Naive B cell (primary cell): ENCODE measurements at regions not wholly inside any gene's neighbourhood (a gene's known extent, or its start where the extent isn't known, plus 50 kb on each side); places are given as distances from the start of the nearest gene placed in this dataset.
A peak's percentile ranks its signal among the peaks of the same experiment; 100 is the strongest.

Source experiments
- ATAC-seq, 2 donors: fragments of 150-1000 bp; cut with Tn5 transposase; 2 replicates each; pipeline ENCODE4 v1.10.0; 2021; ENCODE audit warnings: low read depth in 2 of 2, mild to moderate bottlenecking in 2 of 2, moderate library complexity in 2 of 2
- DNase-seq: peaks from one replicate; pipeline ENCODE4 v3.0.0; 2022
- H3K27ac Mint-ChIP-seq, 6 donors: one replicate each; pipeline ENCODE4 v1.8.0; 2020 to 2022; ENCODE audit warnings: mild to moderate bottlenecking in 6 of 6, mixed read lengths in 6 of 6, moderate library complexity in 5 of 6, inconsistent platforms in 2 of 6
- H3K27me3 Mint-ChIP-seq, 3 donors: one replicate each; pipeline ENCODE4 v1.8.0; 2021 to 2022; ENCODE audit warnings: mixed read lengths in 3 of 3, mild to moderate bottlenecking in 1 of 3
- H3K36me3 Mint-ChIP-seq, 2 donors: one replicate each; pipeline ENCODE4 v1.8.0; 2020 to 2022; ENCODE audit warnings: mixed read lengths in 2 of 2, inconsistent platforms in 1 of 2, mild to moderate bottlenecking in 1 of 2
- H3K4me1 Mint-ChIP-seq, 3 donors: one replicate each; pipeline ENCODE4 v1.8.0; 2020 to 2022; ENCODE audit warnings: mixed read lengths in 3 of 3, inconsistent platforms in 1 of 3, mild to moderate bottlenecking in 1 of 3, moderate library complexity in 1 of 3
- H3K4me3 Mint-ChIP-seq, 8 donors: one replicate each; pipeline ENCODE4 v1.8.0; 2020 to 2022; ENCODE audit warnings: mild to moderate bottlenecking in 8 of 8, mixed read lengths in 8 of 8, moderate library complexity in 8 of 8, inconsistent platforms in 2 of 8
- H3K9me3 Mint-ChIP-seq, 7 donors: one replicate each; pipeline ENCODE4 v1.8.0; 2020 to 2022; ENCODE audit warnings: mixed read lengths in 7 of 7, mild to moderate bottlenecking in 5 of 7, inconsistent platforms in 2 of 7, moderate library complexity in 1 of 7

- no peaks in the 10 kb centered on the region for H3K36me3 Mint-ChIP-seq
- peaks cover 0 to 20% (median 11%) of the 10 kb centered on the region in 7 donors for H3K9me3 Mint-ChIP-seq
- ATAC-seq (no peak), DNase-seq (no peak)
- no peaks in the 10 kb centered on the region for H3K4me1 Mint-ChIP-seq
- no peak overlapping the region for H3K27ac Mint-ChIP-seq
- no peak overlapping the region for H3K4me3 Mint-ChIP-seq
- peaks cover 0 to 11% (median 8%) of the 10 kb centered on the region in 3 donors for H3K27me3 Mint-ChIP-seq
Observed at GRCh38 chr3:36232797-36233489, 147.4 kb upstream of the STAC start.

GRCh38 chr3:36244728-36245127, 135.6 kb upstream of the STAC start:
- ATAC-seq, result no peak
- Mint-ChIP-seq H3K9me3 (peaks cover 0 to 8% (median 0%) of the 10 kb centered on the region in 7 donors), H3K27ac (no peak overlapping the region), H3K36me3 (no peaks in the 10 kb centered on the region), H3K4me1 (no peaks in the 10 kb centered on the region), H3K27me3 (no peaks in the 10 kb centered on the region), H3K4me3 (no peak overlapping the region)
- no peak for DNase-seq

GRCh38 chr3:36248374-36248773, 131.9 kb upstream of the STAC start:
- no peak overlapping the region for H3K4me3 Mint-ChIP-seq
- peaks cover 0 to 9% of the 10 kb centered on the region in 2 donors for H3K36me3 Mint-ChIP-seq
- no peak for ATAC-seq
- H3K27ac Mint-ChIP-seq, result no peak overlapping the region
- H3K9me3 Mint-ChIP-seq, result peaks cover 6 to 24% (median 13%) of the 10 kb centered on the region in 7 donors
- H3K4me1 Mint-ChIP-seq, result no peaks in the 10 kb centered on the region
- DNase-seq, result no peak
- no peaks in the 10 kb centered on the region for H3K27me3 Mint-ChIP-seq

GRCh38 chr3:36250191-36250590, 130.1 kb upstream of the STAC start:
- Mint-ChIP-seq H3K27ac (no peak overlapping the region), H3K4me1 (no peaks in the 10 kb centered on the region), H3K9me3 (peaks cover 11 to 30% (median 17%) of the 10 kb centered on the region in 7 donors), H3K36me3 (peaks cover 0 to 9% of the 10 kb centered on the region in 2 donors), H3K4me3 (no peak overlapping the region), H3K27me3 (no peaks in the 10 kb centered on the region)
- DNase-seq, result no peak
- no peak for ATAC-seq

- H3K27ac Mint-ChIP-seq, result no peak overlapping the region
- DNase-seq (no peak), ATAC-seq (no peak)
- peaks cover 0 to 6% of the 10 kb centered on the region in 2 donors for H3K36me3 Mint-ChIP-seq
- H3K4me3 Mint-ChIP-seq, result no peak overlapping the region
- H3K4me1 Mint-ChIP-seq, result no peaks in the 10 kb centered on the region
- H3K9me3 Mint-ChIP-seq, result peaks cover 5 to 22% (median 10%) of the 10 kb centered on the region in 7 donors
- H3K27me3 Mint-ChIP-seq, result no peaks in the 10 kb centered on the region
Observed at GRCh38 chr3:36257158-36257852, 123.0 kb upstream of the STAC start.

GRCh38 chr3:36258421-36258820, 121.9 kb upstream of the STAC start:
- Mint-ChIP-seq H3K27me3 (no peaks in the 10 kb centered on the region), H3K27ac (no peak overlapping the region), H3K4me3 (no peak overlapping the region), H3K9me3 (peaks cover 0 to 21% (median 8%) of the 10 kb centered on the region in 7 donors), H3K4me1 (no peaks in the 10 kb centered on the region), H3K36me3 (no peaks in the 10 kb centered on the region)
- DNase-seq (no peak), ATAC-seq (no peak)

- no peaks in the 10 kb centered on the region for H3K36me3 Mint-ChIP-seq
- H3K4me3 Mint-ChIP-seq, result no peak overlapping the region
- ATAC-seq (no peak), DNase-seq (no peak)
- H3K4me1 Mint-ChIP-seq, result no peaks in the 10 kb centered on the region
- H3K9me3 Mint-ChIP-seq, result peaks cover 0 to 19% (median 5%) of the 10 kb centered on the region in 7 donors
- no peak overlapping the region for H3K27ac Mint-ChIP-seq
- no peaks in the 10 kb centered on the region for H3K27me3 Mint-ChIP-seq
Observed at GRCh38 chr3:36259580-36259979, 120.7 kb upstream of the STAC start.

GRCh38 chr3:36269274-36269673, 111.0 kb upstream of the STAC start:
- DNase-seq (no peak), ATAC-seq (no peak)
- H3K36me3 Mint-ChIP-seq, result no peaks in the 10 kb centered on the region
- H3K27me3 Mint-ChIP-seq, result peaks cover 0 to 3% (median 0%) of the 10 kb centered on the region in 3 donors
- no peak overlapping the region for H3K27ac Mint-ChIP-seq
- H3K4me1 Mint-ChIP-seq, result no peaks in the 10 kb centered on the region
- no peak overlapping the region for H3K4me3 Mint-ChIP-seq
- H3K9me3 Mint-ChIP-seq, result peaks cover 0 to 14% (median 0%) of the 10 kb centered on the region in 7 donors

GRCh38 chr3:36282766-36283165, 97.5 kb upstream of the STAC start:
- Mint-ChIP-seq H3K27ac (no peak overlapping the region), H3K4me1 (no peaks in the 10 kb centered on the region), H3K27me3 (no peaks in the 10 kb centered on the region), H3K9me3 (peaks cover 0 to 10% (median 6%) of the 10 kb centered on the region in 7 donors), H3K36me3 (no peaks in the 10 kb centered on the region), H3K4me3 (no peak overlapping the region)
- no peak for ATAC-seq
- DNase-seq, result no peak

GRCh38 chr3:36295296-36295695, 85.0 kb upstream of the STAC start:
- Mint-ChIP-seq H3K9me3 (peaks cover 0 to 2% (median 0%) of the 10 kb centered on the region in 7 donors), H3K4me3 (no peak overlapping the region), H3K4me1 (no peaks in the 10 kb centered on the region), H3K27me3 (no peaks in the 10 kb centered on the region), H3K36me3 (no peaks in the 10 kb centered on the region), H3K27ac (peak overlapping the region in 1 of 6 donors; percentile 14)
- no peak for DNase-seq
- no peak for ATAC-seq

- no peaks in the 10 kb centered on the region for H3K4me1 Mint-ChIP-seq
- ATAC-seq (no peak), DNase-seq (no peak)
- peaks cover 0 to 2% (median 0%) of the 10 kb centered on the region in 7 donors for H3K9me3 Mint-ChIP-seq
- no peak overlapping the region for H3K4me3 Mint-ChIP-seq
- H3K27me3 Mint-ChIP-seq, result no peaks in the 10 kb centered on the region
- H3K36me3 Mint-ChIP-seq, result no peaks in the 10 kb centered on the region
- H3K27ac Mint-ChIP-seq, result no peak overlapping the region
Observed at GRCh38 chr3:36297195-36297594, 83.1 kb upstream of the STAC start.

- Mint-ChIP-seq H3K36me3 (no peaks in the 10 kb centered on the region), H3K27ac (no peak overlapping the region), H3K4me3 (no peak overlapping the region), H3K4me1 (no peaks in the 10 kb centered on the region), H3K27me3 (no peaks in the 10 kb centered on the region), H3K9me3 (peaks cover 0 to 2% (median 0%) of the 10 kb centered on the region in 7 donors)
- no peak for ATAC-seq
- DNase-seq, result no peak
Observed at GRCh38 chr3:36298188-36298587, 82.1 kb upstream of the STAC start.

- ATAC-seq (no peak), DNase-seq (no peak)
- Mint-ChIP-seq H3K27me3 (peaks cover 0 to 5% (median 0%) of the 10 kb centered on the region in 3 donors), H3K9me3 (no peaks in the 10 kb centered on the region), H3K4me1 (no peaks in the 10 kb centered on the region), H3K36me3 (no peaks in the 10 kb centered on the region), H3K4me3 (no peak overlapping the region), H3K27ac (peak overlapping the region in 1 of 6 donors; percentile 59)
Observed at GRCh38 chr3:36302158-36302509, 78.2 kb upstream of the STAC start.

- peak overlapping the region in 2 of 6 donors; percentile 59 to 64 for H3K27ac Mint-ChIP-seq
- ATAC-seq (no peak), DNase-seq (no peak)
- H3K36me3 Mint-ChIP-seq, result no peaks in the 10 kb centered on the region
- H3K4me3 Mint-ChIP-seq, result no peak overlapping the region
- H3K4me1 Mint-ChIP-seq, result no peaks in the 10 kb centered on the region
- no peaks in the 10 kb centered on the region for H3K9me3 Mint-ChIP-seq
- H3K27me3 Mint-ChIP-seq, result peaks cover 0 to 5% (median 0%) of the 10 kb centered on the region in 3 donors
Observed at GRCh38 chr3:36302626-36303025, 77.7 kb upstream of the STAC start.
